Epithelial cell of prostate (primary cell): ENCODE measurements at regions not wholly inside any gene's neighbourhood (a gene's known extent, or its start where the extent isn't known, plus 50 kb on each side); places are given as distances from the start of the nearest gene placed in this dataset.
"Not testable (repeated sequence)": the region's sequence is repeated elsewhere in the genome, so short reads cannot be mapped to it uniquely, and the experiment has no call there.

Source experiments
- DNase-seq: peaks from one replicate; pipeline ENCODE4 v3.0.0-alpha.2; 2011; ENCODE audit warnings: low read depth, low spot score
- H3K27ac ChIP-seq: fragments of 450-650 bp; 2 replicates; pipeline ENCODE4 v1.5.1; 2017; ENCODE audit warnings: mild to moderate bottlenecking

DNA sequence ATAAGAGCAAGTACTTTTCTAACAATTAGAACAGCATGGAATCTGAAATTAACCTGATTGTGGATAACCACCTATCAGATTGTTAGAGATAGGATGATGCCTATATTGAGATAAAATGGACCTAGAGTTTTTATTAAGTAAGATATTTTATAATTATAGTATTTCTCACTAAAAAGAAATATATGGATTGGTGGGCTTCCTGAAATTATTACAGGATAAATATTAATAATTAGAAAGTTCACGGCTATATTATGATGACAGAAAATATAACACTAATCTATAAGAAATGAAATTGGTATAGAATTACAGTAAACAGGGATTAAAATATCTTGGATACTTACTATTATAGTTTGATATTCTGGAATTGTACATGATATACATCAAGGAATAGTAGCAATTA, 378.0 kb upstream of the SPRY2 start:
- DNase-seq = no peak

DNA sequence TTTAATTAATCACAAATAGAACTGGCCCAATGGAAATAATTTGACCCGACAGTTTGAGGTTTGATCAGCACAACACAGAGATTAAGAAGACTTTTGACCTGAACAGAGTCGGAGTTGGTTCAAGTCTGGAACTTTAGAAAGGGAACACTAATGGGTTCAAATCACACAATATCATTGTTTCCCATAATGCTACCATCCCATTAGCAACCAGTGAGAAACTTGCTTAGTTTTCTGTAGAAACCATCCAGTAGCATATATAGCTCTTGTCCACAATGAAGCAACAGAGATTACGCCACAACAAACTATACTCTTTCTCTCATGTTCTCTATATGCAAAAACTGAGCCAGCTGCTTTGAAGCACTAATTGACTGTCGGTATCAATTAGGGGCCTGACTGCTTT, 376.9 kb upstream of the SPRY2 start:
- no peak for DNase-seq
- no peak overlapping the region for H3K27ac ChIP-seq

More for the DNA sequence above, 378.0 kb upstream of the SPRY2 start:
- H3K27ac ChIP-seq = no peak overlapping the region

DNA sequence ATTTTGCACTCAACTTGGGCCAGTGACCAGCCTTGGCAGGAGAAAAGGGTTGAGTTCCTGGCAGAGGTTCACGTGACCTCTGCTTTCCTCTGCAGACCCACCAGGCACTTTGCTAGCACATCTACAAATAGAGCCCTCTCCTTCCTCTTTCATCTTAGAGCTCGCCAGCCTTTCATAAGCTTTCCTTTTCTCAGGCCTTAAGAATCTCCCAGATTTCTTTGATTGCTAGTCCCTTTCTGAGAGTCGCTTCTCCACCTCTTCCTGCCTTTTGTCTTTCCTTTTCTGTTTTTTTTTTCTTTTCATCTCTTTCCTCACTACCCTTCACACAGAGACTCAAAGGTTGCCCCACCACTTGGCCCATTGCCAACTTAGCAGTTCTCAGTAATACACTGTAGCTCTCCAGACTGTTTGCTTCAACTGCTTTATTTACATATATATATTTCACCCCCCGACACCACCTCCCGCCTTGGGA, 375.7 kb upstream of the SPRY2 start:
- DNase-seq = no peak
- H3K27ac ChIP-seq = no peak overlapping the region

DNA sequence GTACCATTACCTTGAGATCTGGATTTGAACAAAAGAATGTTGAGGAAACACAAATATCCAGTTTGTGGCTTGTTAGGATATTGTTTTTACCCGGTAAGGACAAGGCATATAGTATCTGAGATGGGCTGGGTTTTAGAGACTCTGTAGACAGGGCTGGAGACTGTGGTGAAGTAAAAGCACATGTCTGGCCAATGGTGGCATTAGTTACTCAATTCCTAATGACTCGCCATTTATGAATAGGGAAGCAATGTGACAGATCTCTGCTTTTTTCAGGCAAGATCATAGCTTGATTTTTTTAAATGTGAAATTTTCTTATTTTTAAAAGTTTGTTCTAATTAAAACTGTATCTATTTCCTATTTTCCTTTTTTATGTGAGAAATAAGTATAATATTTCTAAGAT, 371.1 kb upstream of the SPRY2 start:
- DNase-seq = no peak
- H3K27ac ChIP-seq = no peak overlapping the region

DNA sequence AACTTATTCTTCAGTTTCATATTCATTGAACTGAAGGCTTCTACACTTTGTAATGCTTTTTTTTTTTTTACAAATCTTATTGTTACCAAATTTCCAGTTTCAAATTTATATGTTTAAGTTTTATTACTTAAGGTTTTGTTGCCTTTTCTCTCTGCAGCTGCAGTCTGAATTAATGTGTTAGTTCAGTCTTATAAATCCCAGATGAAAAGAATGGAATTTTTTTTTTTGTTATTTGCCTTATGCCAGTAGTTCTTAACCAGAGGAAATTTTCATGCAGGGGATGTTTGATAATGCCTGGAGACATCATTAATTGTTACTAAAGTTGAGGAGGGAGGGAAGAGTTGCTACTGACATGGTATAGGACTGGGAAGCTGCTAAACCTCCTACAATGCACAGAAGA, 367.9 kb upstream of the SPRY2 start:
- H3K27ac ChIP-seq = no peak overlapping the region
- no peak for DNase-seq

DNA sequence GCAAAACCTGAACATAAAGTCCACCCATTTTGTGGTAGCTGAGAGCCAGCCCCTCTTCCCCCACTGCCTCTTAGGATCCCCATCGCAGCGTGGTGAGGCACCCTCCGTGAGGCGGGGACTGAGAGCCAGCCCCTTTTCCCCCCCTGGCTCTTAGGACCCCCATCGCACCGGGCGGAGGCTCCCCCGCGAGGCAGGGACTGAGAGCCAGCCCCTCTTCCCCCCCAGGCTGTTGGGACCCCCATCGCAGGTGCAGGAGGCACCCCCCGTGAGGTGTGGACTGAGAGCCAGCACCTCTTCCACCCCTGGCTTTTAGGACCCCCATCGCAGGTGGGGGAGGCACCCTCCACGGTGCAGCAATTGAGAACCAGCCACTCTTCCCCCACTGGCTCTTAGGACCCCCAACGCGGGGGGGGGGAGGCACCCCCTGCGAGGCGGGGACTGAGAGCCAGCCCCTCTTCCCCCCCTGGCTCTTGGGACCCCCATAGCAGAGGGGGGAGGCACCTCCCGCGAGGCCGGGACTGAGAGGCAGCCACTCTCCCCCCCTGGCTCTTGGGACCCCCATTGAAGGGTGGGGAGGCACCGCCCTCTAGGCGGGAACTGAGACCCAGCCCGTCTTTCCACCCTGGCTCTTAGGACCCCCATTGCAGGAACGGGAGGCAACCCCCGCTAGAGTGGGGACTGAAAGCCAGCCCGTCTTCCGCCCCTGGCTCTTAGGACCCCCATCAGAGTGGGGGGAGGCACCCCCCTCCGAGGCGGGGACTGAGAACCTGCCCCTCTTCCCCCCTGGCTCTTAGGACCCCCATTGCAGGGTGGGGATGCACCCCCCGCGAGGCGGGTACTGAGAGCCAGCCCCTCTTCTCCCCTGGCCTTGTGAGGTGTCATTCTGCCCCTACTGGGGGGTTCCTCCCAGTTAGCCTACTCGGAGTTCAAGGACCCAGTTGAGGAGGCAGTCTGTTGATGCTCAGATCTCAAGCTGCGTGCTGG, 366.4 kb upstream of the SPRY2 start:
- DNase-seq = no peak

DNA sequence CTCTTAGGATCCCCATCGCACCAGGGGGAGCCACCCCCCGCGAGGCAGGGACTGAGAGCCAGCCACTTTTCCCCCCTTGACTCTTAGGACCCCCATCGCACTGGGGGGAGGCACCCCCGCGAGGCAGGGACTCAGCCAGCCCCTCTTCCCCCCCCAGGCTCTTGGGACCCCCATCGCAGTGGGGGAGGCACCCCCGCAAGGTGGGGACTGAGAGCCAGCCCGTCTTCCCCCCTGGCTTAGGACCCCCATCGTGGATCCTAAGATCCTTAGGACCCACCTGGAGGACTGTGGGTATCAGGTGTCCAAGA, 365.2 kb upstream of the SPRY2 start:
- no peak for DNase-seq
- H3K27ac ChIP-seq = no peak overlapping the region

More for the DNA sequence above, 366.4 kb upstream of the SPRY2 start:
- H3K27ac ChIP-seq = no peak overlapping the region

DNA sequence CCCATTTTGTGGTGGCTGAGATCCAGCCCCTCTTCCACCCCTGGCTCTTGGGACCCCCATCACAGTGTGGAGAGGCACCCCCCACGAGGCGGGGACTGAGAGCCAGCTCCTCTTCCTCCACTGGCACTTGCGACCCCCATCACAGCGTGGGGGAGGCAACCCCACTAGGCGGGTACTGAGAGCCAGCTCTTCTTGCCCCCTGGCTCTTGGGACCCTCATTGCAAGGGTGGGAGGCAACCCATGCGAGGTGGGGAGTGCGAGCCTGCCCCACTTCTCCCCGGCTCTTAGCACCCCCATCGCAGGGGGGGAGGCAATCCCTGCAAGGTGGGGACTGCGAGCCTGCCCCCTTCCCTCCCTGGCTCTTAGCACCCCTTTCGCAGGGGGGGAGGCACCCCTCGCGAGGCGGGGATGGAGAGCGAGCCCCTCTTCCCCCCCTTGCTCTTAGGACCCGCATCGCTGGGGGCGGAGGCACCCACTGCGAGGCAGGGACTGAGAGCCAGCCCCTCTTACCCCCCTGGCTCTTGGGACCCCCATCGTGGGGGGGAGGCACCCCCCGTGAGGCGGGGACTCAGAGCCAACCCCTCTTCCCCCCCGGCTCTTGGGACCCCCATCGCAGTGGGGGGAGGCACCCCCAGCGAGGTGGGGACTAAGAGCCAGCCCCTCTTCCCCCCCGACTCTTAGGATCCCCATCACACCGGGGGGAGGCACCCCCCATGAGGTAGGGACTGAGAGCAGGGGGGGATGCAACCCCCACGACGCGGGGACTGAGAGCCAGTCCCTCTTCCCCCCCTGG, 364.6 kb upstream of the SPRY2 start:
- DNase-seq = no peak
- H3K27ac ChIP-seq = no peak overlapping the region

DNA sequence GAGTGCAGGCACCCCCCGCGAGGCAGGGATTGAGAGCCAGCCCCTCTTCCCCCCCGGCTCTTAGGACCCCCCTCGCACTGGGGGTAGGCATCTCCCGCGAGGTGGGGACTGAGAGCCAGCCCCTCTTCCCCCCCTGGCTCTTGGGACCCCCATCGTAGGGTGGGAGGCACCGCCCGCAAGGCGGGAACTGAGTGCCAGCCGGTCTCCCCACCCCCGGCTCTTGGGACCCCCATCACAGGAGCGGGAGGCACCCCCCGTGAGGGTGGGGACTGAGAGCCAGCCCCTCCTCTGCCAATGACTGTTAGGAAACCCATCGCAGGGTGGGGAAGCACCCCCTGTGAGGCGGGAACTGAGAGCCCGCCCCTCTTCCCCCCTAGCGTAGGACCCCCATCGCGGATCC, 363.4 kb upstream of the SPRY2 start:
- DNase-seq = no peak
- no peak overlapping the region for H3K27ac ChIP-seq

DNA sequence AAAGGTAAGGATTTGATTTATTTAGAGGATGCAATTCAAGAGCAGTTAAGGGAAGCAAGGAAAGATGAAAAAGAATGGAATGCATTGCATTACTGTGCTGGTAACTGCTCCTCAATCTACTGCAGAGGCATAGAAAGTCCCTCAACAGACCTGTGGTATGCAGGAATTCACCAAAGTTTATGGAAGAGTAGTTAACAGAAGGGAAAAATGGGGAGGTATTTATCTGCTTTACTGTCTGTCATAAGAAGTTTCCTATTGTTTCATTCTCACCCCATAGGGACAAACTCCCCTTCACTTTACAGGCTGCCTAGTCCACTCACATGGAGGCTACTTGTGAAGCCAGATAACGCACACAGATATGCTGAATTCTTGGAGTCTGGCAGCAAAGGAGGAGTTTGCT, 354.9 kb upstream of the SPRY2 start:
- H3K27ac ChIP-seq = no peak overlapping the region
- no peak for DNase-seq

DNA sequence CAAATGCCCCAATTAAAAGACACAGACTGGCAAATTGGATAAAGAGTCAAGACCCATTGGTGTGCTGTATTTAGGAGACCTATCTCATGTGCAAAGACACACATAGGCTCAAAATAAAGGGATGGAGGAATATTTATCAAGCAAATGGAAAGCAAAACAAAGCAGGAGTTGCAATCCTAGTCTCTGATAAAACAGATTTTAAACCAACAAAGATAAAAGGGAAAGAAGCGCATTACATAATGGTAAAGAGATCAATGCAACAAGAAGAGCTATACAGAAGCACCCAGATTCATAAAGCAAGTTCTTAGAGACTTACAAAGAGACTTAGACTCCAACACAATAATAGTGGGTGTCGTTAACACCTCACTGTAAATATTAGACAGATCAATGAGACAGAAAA, 350.9 kb upstream of the SPRY2 start:
- H3K27ac ChIP-seq, DNase-seq: not testable (repeated sequence)

DNA sequence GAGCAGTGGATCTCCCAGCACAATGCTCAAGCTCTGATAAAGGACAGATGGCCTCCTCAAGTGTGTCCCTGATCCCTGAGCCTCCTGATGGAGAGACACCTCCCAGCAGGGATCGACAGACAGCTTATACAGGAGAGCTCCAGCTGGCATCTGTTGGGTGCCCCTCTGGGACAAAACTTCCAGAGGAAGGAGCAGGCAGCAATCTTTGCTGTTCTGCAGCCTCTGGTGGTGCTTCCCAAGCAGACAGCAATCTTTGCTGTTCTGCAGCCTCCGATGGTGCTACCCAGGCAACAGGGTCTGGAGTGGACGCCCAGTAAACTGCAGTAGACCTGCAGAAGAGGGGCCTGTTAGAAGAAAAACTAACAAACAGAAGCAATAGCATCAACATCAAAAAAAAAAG, 349.3 kb upstream of the SPRY2 start:
- no peak overlapping the region for H3K27ac ChIP-seq
- no peak for DNase-seq

DNA sequence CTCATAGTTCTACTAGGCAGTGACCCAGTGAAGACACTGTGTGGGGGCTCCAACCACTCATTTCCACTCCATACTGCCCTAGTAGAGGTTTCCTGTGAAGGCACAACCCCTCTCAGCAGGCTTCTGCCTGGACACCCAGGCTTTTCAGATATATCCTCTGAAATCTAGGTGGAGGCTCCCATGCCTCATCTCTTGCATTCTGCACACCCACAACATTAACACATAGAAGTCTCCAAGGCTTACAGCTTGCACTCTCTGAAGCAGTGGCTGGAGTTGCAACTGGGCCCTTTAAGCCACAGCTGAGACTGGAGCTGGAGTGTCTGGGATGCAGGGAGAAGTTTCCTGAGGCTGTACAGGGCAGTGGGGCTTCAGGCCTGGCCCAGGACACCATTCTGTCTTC, 347.7 kb upstream of the SPRY2 start:
- DNase-seq = no peak

DNA sequence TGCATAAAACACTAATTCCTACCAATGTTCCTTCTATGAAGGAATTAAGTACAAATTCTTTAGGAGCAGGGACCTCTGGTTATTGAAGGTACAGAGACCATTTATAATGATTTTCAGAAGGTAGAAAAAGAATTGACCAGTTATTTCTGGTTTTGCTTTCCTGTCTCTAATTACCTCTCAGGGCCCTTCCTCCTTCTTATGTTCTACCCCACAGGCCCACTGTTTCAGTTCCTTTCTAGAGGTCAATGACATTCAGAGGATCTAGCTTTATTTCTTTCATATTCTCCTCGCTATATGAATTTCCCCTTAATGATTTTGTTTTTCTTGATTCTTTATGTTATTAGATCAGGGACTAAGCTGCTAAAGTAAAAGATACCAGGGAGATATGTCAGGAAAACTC, 345.0 kb upstream of the SPRY2 start:
- no peak for DNase-seq

More for the DNA sequence above, 347.7 kb upstream of the SPRY2 start:
- H3K27ac ChIP-seq = no peak overlapping the region

DNA sequence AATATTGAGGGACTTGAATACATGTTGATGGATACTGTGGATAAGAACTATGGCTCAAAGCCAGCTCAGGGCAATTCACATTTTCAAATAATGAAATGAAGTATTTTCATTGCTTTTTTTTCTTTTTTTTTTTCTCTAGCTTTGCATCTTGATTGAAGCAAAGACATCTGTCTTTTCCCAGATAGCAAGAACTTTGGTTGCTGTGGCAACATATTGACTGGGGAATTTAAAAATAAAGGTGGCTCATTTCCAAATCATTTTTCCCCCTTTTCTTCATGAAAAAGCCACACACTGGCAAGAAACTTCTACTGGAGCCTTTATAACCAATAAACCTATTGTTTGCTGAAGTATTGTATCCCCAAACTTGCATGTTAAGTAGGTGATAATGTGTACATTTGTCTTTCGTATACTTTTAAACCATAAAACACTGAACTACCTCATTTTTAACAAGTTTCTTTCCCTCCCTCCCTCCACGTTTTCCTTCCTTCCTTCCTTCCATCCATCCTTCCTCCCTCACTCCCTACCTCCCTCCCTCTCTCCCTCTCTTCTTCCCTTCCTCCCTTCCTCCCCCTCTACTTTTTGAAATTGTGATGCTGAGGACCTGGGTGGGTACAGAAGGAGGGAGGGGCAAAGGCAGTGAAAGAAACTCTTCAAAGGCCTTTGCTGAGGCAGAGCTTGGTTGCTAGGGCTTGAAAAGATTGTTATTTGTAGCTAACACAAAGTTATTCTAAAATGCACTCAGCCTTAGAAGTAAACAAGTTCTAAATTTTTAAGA, 343.5 kb upstream of the SPRY2 start:
- no peak for DNase-seq
- H3K27ac ChIP-seq = no peak overlapping the region

More for the DNA sequence above, 345.0 kb upstream of the SPRY2 start:
- H3K27ac ChIP-seq = no peak overlapping the region

DNA sequence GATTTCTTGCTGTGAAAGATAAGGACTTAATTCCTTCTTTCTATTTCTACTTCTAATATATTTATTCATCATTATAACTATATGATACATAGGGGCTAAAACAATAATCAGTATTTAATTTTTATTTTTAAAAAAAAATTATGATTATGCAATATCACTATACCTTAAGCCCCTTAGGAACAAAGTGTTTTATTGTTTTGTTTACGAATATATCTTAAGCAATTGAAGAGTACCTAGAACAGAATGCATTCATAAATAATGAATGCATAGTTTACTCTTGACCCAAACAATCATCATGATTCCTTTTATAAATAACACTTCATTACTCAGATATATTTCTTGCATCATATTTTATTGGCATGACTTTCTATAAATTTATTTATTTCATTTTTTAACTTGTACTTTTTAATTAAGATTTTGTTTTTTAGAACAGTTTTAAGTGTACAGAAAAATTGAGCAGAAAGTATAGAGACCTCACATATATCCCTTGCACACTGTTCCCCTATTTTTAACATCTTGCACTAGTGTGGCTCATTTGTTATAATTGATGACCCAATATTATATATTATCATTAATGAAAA, 339.9 kb upstream of the SPRY2 start:
- no peak overlapping the region for H3K27ac ChIP-seq
- DNase-seq = no peak

DNA sequence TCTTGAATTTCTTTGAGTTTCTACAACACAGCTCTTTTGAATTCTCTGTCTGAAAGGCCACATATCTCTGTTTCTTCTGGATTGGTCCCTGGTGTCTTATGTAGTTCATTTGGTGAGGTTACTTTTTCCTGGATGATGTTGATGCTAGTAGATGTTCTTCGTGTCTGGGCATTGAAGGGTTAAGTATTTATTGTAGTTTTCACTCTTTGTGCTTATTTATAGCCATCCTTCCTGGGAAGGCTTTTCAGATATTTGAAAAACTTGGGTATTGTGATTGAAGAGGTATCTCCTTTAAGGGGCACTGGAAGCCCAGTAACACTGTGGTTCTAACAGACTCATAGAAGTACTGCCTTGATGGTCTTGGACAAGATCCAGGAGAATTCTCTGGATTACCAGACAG, 338.5 kb upstream of the SPRY2 start:
- H3K27ac ChIP-seq = no peak overlapping the region
- no peak for DNase-seq

DNA sequence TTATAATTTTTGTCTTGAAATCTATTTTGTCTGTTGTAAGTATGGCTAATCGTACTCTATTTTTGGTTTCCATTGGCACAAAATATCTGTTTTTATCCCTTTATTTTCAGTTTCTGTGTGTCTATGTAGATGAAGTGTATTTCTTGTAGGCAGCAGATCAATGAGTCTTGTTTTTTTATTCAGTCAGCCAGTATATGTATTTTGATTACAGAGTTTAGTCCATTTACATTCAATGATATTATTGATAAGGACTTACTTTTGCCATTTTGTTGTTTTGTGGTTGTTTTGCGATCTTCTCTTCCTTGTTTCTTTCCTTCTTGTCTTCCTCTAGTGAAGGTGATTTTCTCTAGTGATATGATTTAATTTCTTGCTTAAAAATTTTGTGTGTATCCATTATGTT, 336.3 kb upstream of the SPRY2 start:
- DNase-seq = no peak
- no peak overlapping the region for H3K27ac ChIP-seq

DNA sequence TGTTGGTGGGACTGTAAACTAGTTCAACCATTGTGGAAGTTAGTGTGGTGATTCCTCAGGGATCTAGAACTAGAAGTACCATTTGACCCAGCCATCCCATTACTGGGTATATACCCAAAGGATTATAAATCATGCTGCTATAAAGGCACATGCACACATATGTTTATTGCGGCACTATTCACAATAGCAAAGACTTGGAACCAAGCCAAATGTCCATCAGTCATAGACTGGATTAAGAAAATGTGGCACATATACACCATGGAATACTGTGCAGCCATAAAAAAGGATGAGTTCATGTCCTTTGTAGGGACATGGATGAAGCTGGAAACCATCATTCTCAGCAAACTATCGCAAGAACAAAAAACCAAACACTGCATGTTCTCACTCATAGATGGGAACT, 334.5 kb upstream of the SPRY2 start:
- H3K27ac ChIP-seq, DNase-seq: not testable (repeated sequence)

DNA sequence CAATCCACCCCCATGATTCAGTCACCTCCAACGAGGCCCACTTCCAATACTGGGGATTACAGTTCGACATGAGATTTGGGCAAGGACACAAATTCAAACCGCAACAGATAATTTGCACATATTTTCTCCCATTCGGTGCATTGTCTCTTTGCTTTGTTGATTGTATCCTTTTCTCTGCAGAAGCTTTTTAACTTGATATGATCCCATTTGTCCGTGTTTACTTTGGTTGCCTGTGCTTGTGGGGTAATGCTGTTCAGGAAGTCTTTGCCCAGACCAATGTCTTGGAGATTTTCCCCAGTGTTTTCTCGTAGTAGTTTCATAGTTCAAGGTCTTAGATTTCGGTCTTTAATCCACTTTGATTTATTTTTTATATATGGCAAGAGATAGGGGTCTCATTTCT, 330.8 kb upstream of the SPRY2 start:
- DNase-seq = no peak

More for the DNA sequence above, 330.8 kb upstream of the SPRY2 start:
- H3K27ac ChIP-seq = no peak overlapping the region
